Hepatocyte (in vitro differentiated cells): ENCODE measurements at regions not wholly inside any gene's neighbourhood (a gene's known extent, or its start where the extent isn't known, plus 50 kb on each side); places are given as distances from the start of the nearest gene placed in this dataset.

Experiments used
- DNase-seq: peaks from one replicate; pipeline ENCODE4 v3.0.0-alpha.2; 2016; ENCODE audit warnings: low spot score
- H2AFZ ChIP-seq: fragments of 200-600 bp; sonication (generic); 2 replicates; pipeline ENCODE4 v1.6.0; 2016; ENCODE audit warnings: antibody characterized with exemption, mild to moderate bottlenecking
- H3K27ac ChIP-seq: fragments of 200-600 bp; sonication (generic); 2 replicates; pipeline ENCODE4 v1.5.1; 2016; ENCODE audit warnings: mild to moderate bottlenecking
- H3K27me3 ChIP-seq: fragments of 200-600 bp; sonication (generic); 2 replicates; pipeline ENCODE4 v1.6.1; 2016
- H3K36me3 ChIP-seq: fragments of 200-600 bp; sonication (generic); replicated peaks from 2 replicates; pipeline ENCODE4 v1.5.1; 2016; ENCODE audit warnings: low read depth; ENCODE audit not compliant: insufficient read depth
- H3K4me1 ChIP-seq: fragments of 200-600 bp; sonication (generic); 2 replicates; pipeline ENCODE4 v1.5.1; 2016; ENCODE audit warnings: mild to moderate bottlenecking, moderate library complexity; ENCODE audit not compliant: insufficient read depth
- H3K4me2 ChIP-seq: fragments of 200-600 bp; sonication (generic); 2 replicates; pipeline ENCODE4 v1.6.0; 2016
- H3K4me3 ChIP-seq: fragments of 200-600 bp; sonication (generic); 2 replicates; pipeline ENCODE4 v1.5.1; 2016; ENCODE audit warnings: mild to moderate bottlenecking
- H3K79me2 ChIP-seq: fragments of 200-600 bp; sonication (generic); 2 replicates; pipeline ENCODE4 v1.6.0; 2017; ENCODE audit warnings: mild to moderate bottlenecking
- H3K9me2 ChIP-seq: fragments of 200-600 bp; sonication (generic); replicated peaks from 2 replicates; pipeline ENCODE4 v1.6.0; 2017; ENCODE audit warnings: mild to moderate bottlenecking; ENCODE audit not compliant: insufficient read depth
- H3K9me3 ChIP-seq: fragments of 200-600 bp; sonication (generic); 2 replicates; pipeline ENCODE4 v1.5.1; 2016; ENCODE audit warnings: low read depth, mild to moderate bottlenecking
- H4K20me1 ChIP-seq: fragments of 200-600 bp; sonication (generic); 2 replicates; pipeline ENCODE4 v1.6.0; 2016; ENCODE audit warnings: mild to moderate bottlenecking; ENCODE audit not compliant: insufficient read depth, poor library complexity, severe bottlenecking
- CTCF ChIP-seq: fragments of 200-600 bp; sonication (generic); IDR thresholded peaks from 2 replicates; pipeline ENCODE4 v1.5.1; 2016; ENCODE audit warnings: antibody characterized with exemption, mild to moderate bottlenecking; ENCODE audit not compliant: poor library complexity
- EZH2 ChIP-seq: fragments of 200-600 bp; sonication (generic); IDR thresholded peaks from 2 replicates; pipeline ENCODE4 v1.6.1; 2016; ENCODE audit warnings: antibody characterized with exemption, mild to moderate bottlenecking, borderline replicate concordance
- EZH2phosphoT487 ChIP-seq: fragments of 200-600 bp; sonication (generic); IDR thresholded peaks from one replicate; pipeline ENCODE4 v1.6.1; 2018; ENCODE audit warnings: antibody characterized with exemption, mild to moderate bottlenecking, low read depth, moderate library complexity; ENCODE audit not compliant: unreplicated experiment, severe bottlenecking
- WGBS: methylation state at CpG from one replicate; pipeline ENCODE4 v1.1.6; 2016; ENCODE audit warnings: low lambda C conversion rate; ENCODE audit errors: missing lambda C conversion rate; 5-methylcytosine and 5-hydroxymethylcytosine counted together

DNA sequence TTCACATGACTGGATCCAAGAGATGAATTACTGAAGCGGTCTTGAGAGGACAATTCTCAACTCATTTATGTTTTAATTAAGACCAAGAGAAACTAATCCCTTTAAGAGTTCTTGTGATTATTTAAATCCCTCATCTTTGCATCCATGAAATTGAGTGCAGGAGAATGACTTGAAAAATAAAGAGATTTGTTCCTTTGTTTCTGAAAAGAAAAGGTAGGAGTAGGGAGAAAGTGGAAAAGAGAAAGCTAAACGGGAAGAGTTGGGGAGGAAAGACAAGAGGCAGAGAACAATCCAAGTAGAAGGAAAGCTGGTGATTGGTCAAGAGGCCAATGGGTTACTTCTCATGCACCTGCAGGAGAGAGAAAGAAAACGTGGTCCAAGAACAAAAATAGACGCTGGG is 75.2 kb upstream of the SOX4 start:
- no peaks in the 10 kb centered on the region for H3K9me2 ChIP-seq
- no peak for TF ChIP-seq CTCF
- no peak for TF ChIP-seq EZH2phosphoT487
- no peak for TF ChIP-seq EZH2
- peaks cover 18% of the 10 kb centered on the region for H3K27me3 ChIP-seq
- no peak overlapping the region for H3K4me3 ChIP-seq
- H3K4me2 ChIP-seq, result no peak overlapping the region
- H3K27ac ChIP-seq, result no peak overlapping the region
- no peak for DNase-seq
- no peaks in the 10 kb centered on the region for H4K20me1 ChIP-seq
- H3K79me2 ChIP-seq, result no peaks in the 10 kb centered on the region
- 87% methylated on average over 4 of the region's 4 CpGs for WGBS
- H3K36me3 ChIP-seq, result no peaks in the 10 kb centered on the region
- H2AFZ ChIP-seq, result no peak overlapping the region
- no peaks in the 10 kb centered on the region for H3K4me1 ChIP-seq
- no peaks in the 10 kb centered on the region for H3K9me3 ChIP-seq

- WGBS, result 97% methylated on average over 1 of the region's 1 CpG
- H2AFZ ChIP-seq, result no peak overlapping the region
- no peaks in the 10 kb centered on the region for H3K9me2 ChIP-seq
- no peaks in the 10 kb centered on the region for H3K9me3 ChIP-seq
- no peaks in the 10 kb centered on the region for H4K20me1 ChIP-seq
- no peaks in the 10 kb centered on the region for H3K36me3 ChIP-seq
- H3K79me2 ChIP-seq, result no peaks in the 10 kb centered on the region
- no peak overlapping the region for H3K27ac ChIP-seq
- TF ChIP-seq CTCF (no peak), EZH2 (no peak), EZH2phosphoT487 (no peak)
- H3K4me1 ChIP-seq, result no peaks in the 10 kb centered on the region
- peaks cover 18% of the 10 kb centered on the region for H3K27me3 ChIP-seq
- H3K4me2 ChIP-seq, result no peak overlapping the region
- H3K4me3 ChIP-seq, result no peak overlapping the region
- DNase-seq, result no peak
Observed at GRCh38 chr6:21519642-21520041, 73.9 kb upstream of the SOX4 start.

GRCh38 chr6:21521276-21521675 is 72.3 kb upstream of the SOX4 start:
- Histone ChIP-seq H2AFZ (no peak overlapping the region), H3K4me3 (no peak overlapping the region), H3K27me3 (peaks cover 18% of the 10 kb centered on the region), H3K4me1 (no peaks in the 10 kb centered on the region), H3K4me2 (no peak overlapping the region), H3K9me2 (no peaks in the 10 kb centered on the region), H3K27ac (no peak overlapping the region), H3K36me3 (no peaks in the 10 kb centered on the region), H4K20me1 (no peaks in the 10 kb centered on the region), H3K79me2 (no peaks in the 10 kb centered on the region), H3K9me3 (no peaks in the 10 kb centered on the region)
- WGBS, result 69% methylated on average over 4 of the region's 4 CpGs
- DNase-seq, result no peak
- TF ChIP-seq EZH2 (no peak), CTCF (no peak), EZH2phosphoT487 (no peak)
